ENCODE measurements at regions not wholly inside any gene's neighbourhood (a gene's known extent, or its start where the extent isn't known, plus 50 kb on each side); places are given as distances from the start of the nearest gene placed in this dataset.

DNA sequence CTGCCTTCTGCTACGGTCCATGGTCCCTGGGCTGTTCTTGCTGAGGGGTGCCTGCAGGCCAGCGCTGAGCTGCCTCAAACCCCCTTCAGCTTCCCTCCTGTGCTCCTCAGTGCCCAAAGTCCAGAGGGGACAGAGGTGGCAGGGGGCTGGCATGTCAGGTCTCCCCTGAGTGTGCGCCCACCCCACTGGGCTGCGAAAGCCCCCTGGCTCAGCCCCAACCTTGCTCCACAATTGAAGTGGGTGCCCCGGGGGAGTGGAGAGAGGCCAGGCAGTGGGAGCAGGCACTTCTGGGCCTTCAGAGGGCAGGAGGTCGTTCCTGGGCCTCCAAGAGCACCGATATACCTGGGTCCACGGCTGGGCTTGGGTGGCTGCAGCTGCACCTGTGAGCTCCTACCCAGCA is 548.7 kb upstream of the FAM98A start:
- TF ChIP-seq, protein P1, sequence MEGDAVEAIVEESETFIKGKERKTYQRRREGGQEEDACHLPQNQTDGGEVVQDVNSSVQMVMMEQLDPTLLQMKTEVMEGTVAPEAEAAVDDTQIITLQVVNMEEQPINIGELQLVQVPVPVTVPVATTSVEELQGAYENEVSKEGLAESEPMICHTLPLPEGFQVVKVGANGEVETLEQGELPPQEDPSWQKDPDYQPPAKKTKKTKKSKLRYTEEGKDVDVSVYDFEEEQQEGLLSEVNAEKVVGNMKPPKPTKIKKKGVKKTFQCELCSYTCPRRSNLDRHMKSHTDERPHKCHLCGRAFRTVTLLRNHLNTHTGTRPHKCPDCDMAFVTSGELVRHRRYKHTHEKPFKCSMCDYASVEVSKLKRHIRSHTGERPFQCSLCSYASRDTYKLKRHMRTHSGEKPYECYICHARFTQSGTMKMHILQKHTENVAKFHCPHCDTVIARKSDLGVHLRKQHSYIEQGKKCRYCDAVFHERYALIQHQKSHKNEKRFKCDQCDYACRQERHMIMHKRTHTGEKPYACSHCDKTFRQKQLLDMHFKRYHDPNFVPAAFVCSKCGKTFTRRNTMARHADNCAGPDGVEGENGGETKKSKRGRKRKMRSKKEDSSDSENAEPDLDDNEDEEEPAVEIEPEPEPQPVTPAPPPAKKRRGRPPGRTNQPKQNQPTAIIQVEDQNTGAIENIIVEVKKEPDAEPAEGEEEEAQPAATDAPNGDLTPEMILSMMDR (IDR thresholded peaks at IDR 0.05; ENCODE audit: insufficient read depth, low read length), result no peak
- no peak for TF ChIP-seq POLR2AphosphoS5 (IDR thresholded peaks at IDR 0.05; ENCODE audit: low read depth)
- TF ChIP-seq, protein P2, sequence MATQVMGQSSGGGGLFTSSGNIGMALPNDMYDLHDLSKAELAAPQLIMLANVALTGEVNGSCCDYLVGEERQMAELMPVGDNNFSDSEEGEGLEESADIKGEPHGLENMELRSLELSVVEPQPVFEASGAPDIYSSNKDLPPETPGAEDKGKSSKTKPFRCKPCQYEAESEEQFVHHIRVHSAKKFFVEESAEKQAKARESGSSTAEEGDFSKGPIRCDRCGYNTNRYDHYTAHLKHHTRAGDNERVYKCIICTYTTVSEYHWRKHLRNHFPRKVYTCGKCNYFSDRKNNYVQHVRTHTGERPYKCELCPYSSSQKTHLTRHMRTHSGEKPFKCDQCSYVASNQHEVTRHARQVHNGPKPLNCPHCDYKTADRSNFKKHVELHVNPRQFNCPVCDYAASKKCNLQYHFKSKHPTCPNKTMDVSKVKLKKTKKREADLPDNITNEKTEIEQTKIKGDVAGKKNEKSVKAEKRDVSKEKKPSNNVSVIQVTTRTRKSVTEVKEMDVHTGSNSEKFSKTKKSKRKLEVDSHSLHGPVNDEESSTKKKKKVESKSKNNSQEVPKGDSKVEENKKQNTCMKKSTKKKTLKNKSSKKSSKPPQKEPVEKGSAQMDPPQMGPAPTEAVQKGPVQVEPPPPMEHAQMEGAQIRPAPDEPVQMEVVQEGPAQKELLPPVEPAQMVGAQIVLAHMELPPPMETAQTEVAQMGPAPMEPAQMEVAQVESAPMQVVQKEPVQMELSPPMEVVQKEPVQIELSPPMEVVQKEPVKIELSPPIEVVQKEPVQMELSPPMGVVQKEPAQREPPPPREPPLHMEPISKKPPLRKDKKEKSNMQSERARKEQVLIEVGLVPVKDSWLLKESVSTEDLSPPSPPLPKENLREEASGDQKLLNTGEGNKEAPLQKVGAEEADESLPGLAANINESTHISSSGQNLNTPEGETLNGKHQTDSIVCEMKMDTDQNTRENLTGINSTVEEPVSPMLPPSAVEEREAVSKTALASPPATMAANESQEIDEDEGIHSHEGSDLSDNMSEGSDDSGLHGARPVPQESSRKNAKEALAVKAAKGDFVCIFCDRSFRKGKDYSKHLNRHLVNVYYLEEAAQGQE (IDR thresholded peaks at IDR 0.05; ENCODE audit: insufficient replicate concordance, low read depth), result no peak

Data from HL-60 (cell line).